ENCODE measurements at regions not wholly inside any gene's neighbourhood (a gene's known extent, or its start where the extent isn't known, plus 50 kb on each side); places are given as distances from the start of the nearest gene placed in this dataset.

- no peak for TF ChIP-seq EZH2 (IDR thresholded peaks at IDR 0.05; ENCODE audit: insufficient read depth, poor library complexity, severe bottlenecking)
- TF ChIP-seq EZH2phosphoT487 (IDR thresholded peaks at IDR 0.05; ENCODE audit: insufficient read depth, low read depth) = no peak
These were observed 661.5 kb upstream of the ADGRL4 start for GRCh38 chr1:79667848-79668696.

Data from GM23248 (cell line).